HCT116 (cell line): ENCODE measurements at regions not wholly inside any gene's neighbourhood (a gene's known extent, or its start where the extent isn't known, plus 50 kb on each side); places are given as distances from the start of the nearest gene placed in this dataset.
"Not testable (repeated sequence)": the region's sequence is repeated elsewhere in the genome, so short reads cannot be mapped to it uniquely, and the experiment has no call there.

Experiments used
- CBX3 ChIP-seq: IDR thresholded peaks from 2 replicates; pipeline ENCODE4 v1.6.1; 2012; ENCODE audit warnings: low read depth
- CEBPB ChIP-seq: IDR thresholded peaks from 2 replicates; pipeline ENCODE4 v1.6.1; 2012; ENCODE audit warnings: low read depth
- CTCF ChIP-seq, 3 experiments: fragments of 200-600 bp in 1 of 3; sonication (generic) in 1 of 3; IDR thresholded peaks in 2 of 3; conservative IDR thresholded peaks in 1 of 3; 2 replicates each; pipeline ENCODE4 v1.5.1; 2012 to 2017; ENCODE audit warnings: low read depth in 2 of 3, low read length in 2 of 3, antibody characterized with exemption in 1 of 3, borderline replicate concordance in 1 of 3, control low read depth in 1 of 3, mild to moderate bottlenecking in 1 of 3, mixed read lengths in 1 of 3, mixed run types in 1 of 3, moderate library complexity in 1 of 3; ENCODE audit not compliant: insufficient read depth in 1 of 3
- EGR1 ChIP-seq: IDR thresholded peaks from 2 replicates; pipeline ENCODE4 v1.6.1; 2012; ENCODE audit warnings: low read depth
- EZH2 ChIP-seq: fragments of 200-600 bp; sonication (generic); IDR thresholded peaks from 2 replicates; pipeline ENCODE4 v1.6.1; 2017; ENCODE audit warnings: antibody characterized with exemption, mixed run types
- MAX ChIP-seq: IDR thresholded peaks from 2 replicates; pipeline ENCODE4 v1.6.1; 2012
- POLR2A ChIP-seq: IDR thresholded peaks from 2 replicates; pipeline ENCODE4 v1.7.0; 2011; ENCODE audit warnings: borderline replicate concordance; ENCODE audit not compliant: insufficient read depth, insufficient read length; ENCODE audit errors: extremely low read depth
- POLR2AphosphoS5 ChIP-seq: IDR thresholded peaks from 2 replicates; pipeline ENCODE4 v1.6.1; 2011; ENCODE audit warnings: mild to moderate bottlenecking, low read depth, low read length, moderate library complexity
- REST ChIP-seq: IDR thresholded peaks from 2 replicates; pipeline ENCODE4 v1.6.1; 2012; ENCODE audit warnings: low read depth
- TCF7L2 ChIP-seq: IDR thresholded peaks from 2 replicates; pipeline ENCODE4 v1.7.0; 2011; ENCODE audit warnings: borderline replicate concordance, inconsistent platforms; ENCODE audit not compliant: insufficient read depth, insufficient read length; ENCODE audit errors: extremely low read depth
- YY1 ChIP-seq: IDR thresholded peaks from 2 replicates; pipeline ENCODE4 v1.6.1; 2011; ENCODE audit warnings: low read length, low read depth, moderate library complexity, mild to moderate bottlenecking; ENCODE audit not compliant: insufficient replicate concordance; ENCODE audit errors: extremely low read depth
- ZFX ChIP-seq: fragments of 450-650 bp; IDR thresholded peaks from 2 replicates; pipeline ENCODE4 v1.6.1; 2017

GRCh38 chr20:26010224-26010941 lies 313.7 kb upstream of the ZNF337 start:
- not testable (repeated sequence) for TF ChIP-seq CTCF (IDR thresholded peaks at IDR 0.05 in 2 of 3, conservative IDR thresholded peaks at IDR 0.05 in 1 of 3; ENCODE audit: borderline replicate concordance in 1 of 3, insufficient read depth in 1 of 3, low read depth in 2 of 3, low read length in 2 of 3); CBX3; YY1; POLR2A; MAX; EZH2; EGR1; REST; ZFX; TCF7L2; CEBPB; POLR2AphosphoS5
